OCI-LY1 (cell line): ENCODE measurements at regions not wholly inside any gene's neighbourhood (a gene's known extent, or its start where the extent isn't known, plus 50 kb on each side); places are given as distances from the start of the nearest gene placed in this dataset.

Source experiments
- H2AFZ ChIP-seq: fragments of 200-600 bp; sonication (generic), shearing (Covaris generic); 2 replicates; pipeline ENCODE4 v1.6.0; 2014; ENCODE audit warnings: antibody characterized with exemption, mild to moderate bottlenecking, low read length
- H3F3A ChIP-seq: fragments of 200-600 bp; sonication (generic), shearing (Covaris generic); 2 replicates; pipeline ENCODE4 v1.6.0; 2014; ENCODE audit warnings: mild to moderate bottlenecking, antibody characterized with exemption, low read length, moderate library complexity; ENCODE audit not compliant: insufficient read depth
- H3K27ac ChIP-seq: fragments of 200-600 bp; sonication (generic); 2 replicates; pipeline ENCODE4 v1.5.1; 2014; ENCODE audit warnings: low read length, mixed run types, mild to moderate bottlenecking, low read depth; ENCODE audit not compliant: poor library complexity, severe bottlenecking
- H3K27me3 ChIP-seq: fragments of 200-600 bp; sonication (generic); 2 replicates; pipeline ENCODE4 v1.6.0; 2014; ENCODE audit warnings: antibody characterized with exemption, mild to moderate bottlenecking, low read length, moderate library complexity; ENCODE audit not compliant: insufficient read depth
- H3K36me3 ChIP-seq: fragments of 200-600 bp; sonication (generic); 2 replicates; pipeline ENCODE4 v1.6.1; 2014; ENCODE audit warnings: mild to moderate bottlenecking, antibody characterized with exemption, low read length, moderate library complexity, mixed read lengths; ENCODE audit not compliant: insufficient read depth
- H3K4me1 ChIP-seq: fragments of 200-600 bp; sonication (generic); 2 replicates; pipeline ENCODE4 v1.5.1; 2014; ENCODE audit warnings: mild to moderate bottlenecking, low read length, moderate library complexity; ENCODE audit not compliant: insufficient read depth, severe bottlenecking
- H3K4me2 ChIP-seq: fragments of 200-600 bp; sonication (generic), shearing (Covaris generic); 2 replicates; pipeline ENCODE4 v1.6.1; 2014; ENCODE audit warnings: low read length
- H3K4me3 ChIP-seq: fragments of 200-600 bp; sonication (generic); 2 replicates; pipeline ENCODE4 v1.5.1; 2014; ENCODE audit warnings: low read length, low read depth, mild to moderate bottlenecking, mixed read lengths; ENCODE audit not compliant: poor library complexity, severe bottlenecking
- H3K79me2 ChIP-seq: fragments of 200-600 bp; shearing (Covaris generic); 2 replicates; pipeline ENCODE4 v1.6.1; 2016; ENCODE audit warnings: mixed run types, low read length, mixed read lengths; ENCODE audit not compliant: insufficient read depth
- H3K9ac ChIP-seq: fragments of 200-600 bp; sonication (generic), shearing (Covaris generic); 2 replicates; pipeline ENCODE4 v1.6.1; 2014; ENCODE audit warnings: mild to moderate bottlenecking, low read length, mixed read lengths
- H3K9me2 ChIP-seq: fragments of 200-600 bp; sonication (generic), shearing (Covaris generic); 2 replicates; pipeline ENCODE4 v1.6.1; 2014; ENCODE audit warnings: low read depth, mild to moderate bottlenecking, low read length, mixed read lengths
- H3K9me3 ChIP-seq: fragments of 200-600 bp; shearing (Covaris generic); 2 replicates; pipeline ENCODE4 v1.6.1; 2014; ENCODE audit warnings: low read length, mixed read lengths
- H4K20me1 ChIP-seq: fragments of 200-600 bp; sonication (generic), shearing (Covaris generic); 2 replicates; pipeline ENCODE4 v1.6.0; 2016; ENCODE audit warnings: mild to moderate bottlenecking, low read length; ENCODE audit not compliant: insufficient read depth
- CTCF ChIP-seq: fragments of 200-600 bp; sonication (generic), shearing (Covaris generic); IDR thresholded peaks from 2 replicates; pipeline ENCODE4 v1.5.1; 2017; ENCODE audit warnings: mild to moderate bottlenecking, antibody characterized with exemption, low read length, moderate library complexity, mixed read lengths
- EZH2 ChIP-seq: fragments of 200-600 bp; sonication (generic), shearing (Covaris generic); IDR thresholded peaks from 2 replicates; pipeline ENCODE4 v1.8.0; 2017; ENCODE audit warnings: borderline replicate concordance, mixed run types, mild to moderate bottlenecking, antibody characterized with exemption, low read length, moderate library complexity, mixed read lengths

GRCh38 chr3:105051972-105052371 is 314.7 kb upstream of the ALCAM start:
- Histone ChIP-seq H3K4me3 (no peak overlapping the region), H3K27ac (no peak overlapping the region), H3F3A (no peaks in the 10 kb centered on the region), H3K9me2 (no peaks in the 10 kb centered on the region), H4K20me1 (no peaks in the 10 kb centered on the region), H3K9ac (no peak overlapping the region), H3K36me3 (no peaks in the 10 kb centered on the region), H3K9me3 (no peaks in the 10 kb centered on the region), H3K4me1 (no peaks in the 10 kb centered on the region), H3K27me3 (no peaks in the 10 kb centered on the region), H3K4me2 (no peak overlapping the region), H2AFZ (no peak overlapping the region), H3K79me2 (no peaks in the 10 kb centered on the region)
- no peak for TF ChIP-seq CTCF
- no peak for TF ChIP-seq EZH2

- Histone ChIP-seq H3K36me3 (no peaks in the 10 kb centered on the region), H3K4me1 (no peaks in the 10 kb centered on the region), H3F3A (no peaks in the 10 kb centered on the region), H3K4me3 (no peak overlapping the region), H3K27ac (no peak overlapping the region), H2AFZ (no peak overlapping the region), H3K27me3 (no peaks in the 10 kb centered on the region), H3K4me2 (no peak overlapping the region), H3K9me3 (no peaks in the 10 kb centered on the region), H3K9ac (no peak overlapping the region), H3K9me2 (no peaks in the 10 kb centered on the region), H4K20me1 (no peaks in the 10 kb centered on the region), H3K79me2 (no peaks in the 10 kb centered on the region)
- TF ChIP-seq EZH2 (no peak), CTCF (no peak)
Measured at GRCh38 chr3:105062853-105063252, 303.9 kb upstream of the ALCAM start.

- H3K4me1 ChIP-seq = no peaks in the 10 kb centered on the region
- no peak for TF ChIP-seq CTCF
- no peak for TF ChIP-seq EZH2
- no peaks in the 10 kb centered on the region for H3K9me3 ChIP-seq
- no peaks in the 10 kb centered on the region for H3K9me2 ChIP-seq
- H3K27ac ChIP-seq = no peak overlapping the region
- no peaks in the 10 kb centered on the region for H4K20me1 ChIP-seq
- no peak overlapping the region for H2AFZ ChIP-seq
- no peaks in the 10 kb centered on the region for H3K27me3 ChIP-seq
- no peaks in the 10 kb centered on the region for H3F3A ChIP-seq
- no peaks in the 10 kb centered on the region for H3K79me2 ChIP-seq
- H3K4me3 ChIP-seq = no peak overlapping the region
- no peak overlapping the region for H3K4me2 ChIP-seq
- no peaks in the 10 kb centered on the region for H3K36me3 ChIP-seq
- H3K9ac ChIP-seq = no peak overlapping the region
Measured at GRCh38 chr3:105065895-105066839, 300.5 kb upstream of the ALCAM start.
